Left forelimb (tissue), 1 donor: ENCODE measurements at regions not wholly inside any gene's neighbourhood (a gene's known extent, or its start where the extent isn't known, plus 50 kb on each side); places are given as distances from the start of the nearest gene placed in this dataset.
"Not testable (repeated sequence)": the region's sequence is repeated elsewhere in the genome, so short reads cannot be mapped to it uniquely, and the experiment has no call there.

ENCODE experiments used
- DNase-seq: peaks from one replicate; pipeline ENCODE4 v3.0.0-alpha.2; 2018; ENCODE audit warnings: low spot score

DNA sequence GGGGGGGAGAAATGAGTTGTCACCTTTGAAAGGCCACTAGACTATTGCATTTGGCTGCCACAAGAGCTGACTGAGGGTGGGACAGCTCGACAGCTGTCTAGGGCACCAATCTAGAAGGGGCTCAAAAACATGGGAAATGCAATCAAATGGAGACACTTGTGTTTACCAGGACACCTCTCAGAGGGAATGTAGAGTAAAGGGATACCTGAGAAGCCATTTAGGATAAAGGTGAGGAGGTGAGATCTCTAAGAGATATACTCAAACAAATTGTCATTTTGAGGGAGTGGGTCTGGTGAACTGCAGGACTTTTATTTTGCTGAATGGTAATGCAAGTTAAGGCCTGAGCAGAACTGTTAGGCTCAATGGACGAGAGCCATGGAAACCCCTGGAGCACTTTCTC lies 159.8 kb downstream of the DDX1 start:
- no peak for DNase-seq

- no peak for DNase-seq
Measured at GRCh38 chr2:15752552-15753232, 161.0 kb downstream of the DDX1 start.

- no peak for DNase-seq
Measured at GRCh38 chr2:15753233-15753798, 161.6 kb downstream of the DDX1 start.

GRCh38 chr2:15753811-15754702 lies 162.4 kb downstream of the DDX1 start:
- no peak for DNase-seq

GRCh38 chr2:15754703-15755099 lies 163.0 kb downstream of the DDX1 start:
- DNase-seq, result no peak

GRCh38 chr2:15755528-15755927 lies 163.9 kb downstream of the DDX1 start:
- no peak for DNase-seq

GRCh38 chr2:15756011-15756550 lies 164.4 kb downstream of the DDX1 start:
- no peak for DNase-seq

DNA sequence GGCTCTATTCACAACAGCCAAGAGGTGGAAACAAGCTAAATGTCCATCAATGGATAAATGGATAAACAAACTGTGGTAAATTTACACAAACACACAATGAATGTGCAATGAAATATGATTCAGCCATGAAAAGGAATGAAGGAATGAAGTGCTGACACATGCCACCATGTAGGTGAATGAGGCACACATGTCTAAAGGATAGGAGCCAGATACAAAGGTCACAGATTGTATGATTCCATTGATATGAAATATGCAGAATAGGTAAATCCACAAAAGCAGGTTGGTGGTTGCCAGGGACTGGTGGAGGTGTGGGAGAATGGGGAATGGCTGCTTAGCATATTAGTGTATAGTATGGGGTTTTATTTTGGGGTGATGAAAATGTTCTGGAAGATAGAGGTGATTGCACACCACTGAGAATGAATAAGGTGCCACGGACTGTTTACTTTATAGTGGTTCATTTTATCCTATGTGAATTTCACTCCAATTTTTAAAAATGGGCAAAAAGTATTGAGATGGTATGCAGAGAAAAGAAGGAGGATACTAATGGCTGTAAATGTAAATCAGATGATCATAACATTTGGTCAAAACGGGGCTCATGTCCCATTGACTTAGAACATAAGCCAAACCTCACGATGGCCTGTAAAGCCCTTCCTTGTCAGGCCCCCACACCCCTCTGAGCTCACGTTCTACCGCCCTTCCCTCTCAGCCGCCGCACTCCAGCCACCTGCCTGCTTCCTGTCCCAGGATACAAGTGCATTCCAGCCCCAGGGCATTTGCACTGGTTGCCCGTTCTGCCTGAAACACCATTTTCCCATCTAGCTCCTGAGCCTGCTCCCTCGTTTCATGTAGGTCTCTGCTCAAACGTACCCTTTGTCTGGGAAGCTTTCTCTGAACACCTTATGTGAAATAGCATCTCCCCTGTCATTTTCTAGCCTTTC lies 165.5 kb downstream of the DDX1 start:
- DNase-seq, result no peak

DNA sequence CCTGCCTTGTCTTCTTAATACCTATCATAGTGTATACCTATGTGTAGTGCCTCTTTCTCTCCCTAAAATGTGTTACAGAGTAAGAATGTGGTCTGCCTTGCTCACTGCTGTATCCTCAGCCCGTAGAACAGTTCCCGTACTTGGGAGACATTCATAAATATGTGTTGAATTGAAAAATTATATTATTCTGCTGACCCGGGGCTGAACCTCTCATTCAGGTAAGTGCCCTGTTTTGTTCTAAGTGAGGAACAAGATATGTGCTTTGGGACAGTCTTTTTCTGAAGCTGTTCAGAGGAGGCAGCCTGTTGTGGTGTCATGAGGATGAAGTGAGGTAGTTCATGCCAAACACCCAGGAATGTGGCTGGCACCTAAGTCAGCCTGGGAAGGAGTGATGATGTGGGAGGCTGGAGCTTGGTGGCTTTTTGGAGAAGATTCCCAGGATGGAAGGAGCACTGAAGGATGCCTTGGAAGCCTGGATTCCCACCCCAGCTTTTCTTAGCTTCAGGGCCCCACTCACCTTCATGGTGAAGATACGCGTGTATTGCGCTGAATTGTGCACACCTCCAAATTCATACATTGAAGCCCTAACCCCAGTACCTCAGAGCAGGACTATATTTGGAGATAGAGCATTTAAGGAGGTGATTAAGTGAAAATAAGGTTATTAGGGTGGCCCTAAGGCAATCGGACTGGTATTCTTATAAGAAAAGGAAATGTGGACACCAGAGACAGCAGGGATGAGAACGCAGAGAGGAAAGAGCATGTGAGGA lies 166.3 kb downstream of the DDX1 start:
- DNase-seq, result no peak

DNA sequence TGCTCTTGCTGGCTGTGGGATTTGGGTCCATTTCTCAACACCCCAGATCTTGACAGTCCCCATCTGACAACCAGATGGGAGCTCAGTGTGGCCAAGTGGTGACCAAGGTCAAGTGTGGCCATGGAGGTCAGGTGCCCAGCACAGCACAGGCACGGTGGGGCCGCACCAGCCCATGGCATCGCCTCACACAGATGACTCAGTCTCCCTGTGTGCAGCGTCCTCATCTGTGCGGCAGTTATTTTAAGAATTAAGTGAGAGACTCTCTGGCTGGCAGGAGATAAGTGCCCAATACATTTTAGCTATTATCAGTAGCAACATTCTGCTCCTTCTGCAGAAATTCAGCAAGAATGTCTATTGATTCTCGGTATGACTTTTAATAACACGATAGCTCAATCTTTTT lies 167.2 kb downstream of the DDX1 start:
- DNase-seq, result no peak

DNA sequence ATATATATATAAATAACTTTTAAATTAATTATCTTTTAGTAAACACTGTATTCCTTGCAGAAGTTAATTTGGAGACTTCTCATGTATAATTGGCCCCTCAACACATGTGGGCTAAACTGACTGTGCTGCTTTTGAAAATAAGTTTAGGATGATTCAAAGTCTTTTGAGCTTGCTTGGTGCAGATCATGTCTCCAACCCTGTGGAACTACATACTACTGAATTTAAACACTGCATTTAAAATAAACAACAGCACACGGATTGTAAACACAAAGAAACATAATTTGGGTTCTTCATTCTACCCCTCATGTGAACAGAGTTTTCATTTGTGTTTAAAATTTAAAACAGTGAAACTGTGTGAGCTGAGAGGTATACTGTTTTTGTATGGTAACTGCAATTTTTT lies 167.7 kb downstream of the DDX1 start:
- no peak for DNase-seq

DNA sequence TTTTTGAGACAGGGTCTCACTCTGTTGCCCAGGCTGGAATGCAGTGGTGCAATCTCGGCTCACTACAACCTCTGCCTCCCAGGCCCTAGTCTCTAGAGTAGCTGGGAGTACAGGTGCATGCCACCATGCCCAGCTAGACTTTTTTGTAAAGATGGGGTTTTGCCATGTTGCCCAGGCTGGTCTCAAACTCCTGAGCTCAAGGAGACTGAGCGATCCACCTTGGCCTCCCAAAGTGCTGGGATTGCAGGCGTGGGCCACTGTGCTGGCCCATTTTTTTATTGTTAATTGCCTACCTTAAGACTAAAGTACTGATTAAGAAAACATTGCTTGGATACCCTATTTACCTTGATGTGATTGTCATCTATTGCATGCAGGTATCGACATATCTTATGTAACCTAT lies 168.1 kb downstream of the DDX1 start:
- DNase-seq, result not testable (repeated sequence)

DNA sequence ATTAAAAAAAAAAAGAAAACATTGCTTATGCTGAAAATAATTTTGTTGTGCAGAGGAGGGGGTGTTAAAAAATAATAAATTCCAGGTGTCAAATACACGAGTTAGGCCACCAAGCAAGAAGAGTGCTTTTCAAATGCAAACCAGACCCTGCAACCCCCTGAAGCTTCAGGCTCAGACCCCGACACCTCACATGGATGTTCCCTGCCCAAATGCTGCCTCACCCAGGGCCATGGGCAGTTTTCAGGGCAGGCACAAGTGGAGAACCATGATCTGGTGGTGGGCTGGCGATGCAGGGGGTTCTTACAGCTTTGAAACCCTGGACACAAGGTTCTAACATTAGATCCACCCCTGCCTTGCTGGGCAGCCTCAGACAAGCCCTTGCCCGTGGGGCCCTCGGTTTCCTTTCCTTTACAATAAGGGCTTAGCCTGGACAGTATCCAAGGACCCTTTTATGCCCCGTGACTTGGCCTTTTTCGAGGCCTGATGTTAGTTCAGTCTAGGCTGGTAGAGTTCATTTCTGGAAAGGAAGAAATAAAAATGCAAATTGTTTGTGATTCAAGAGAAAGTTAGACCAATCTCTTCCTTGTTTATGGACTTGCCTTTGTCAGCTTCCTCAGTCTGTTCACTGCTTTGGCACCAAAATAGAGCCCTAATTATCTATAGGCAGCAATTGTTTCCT lies 168.7 kb downstream of the DDX1 start:
- no peak for DNase-seq

DNA sequence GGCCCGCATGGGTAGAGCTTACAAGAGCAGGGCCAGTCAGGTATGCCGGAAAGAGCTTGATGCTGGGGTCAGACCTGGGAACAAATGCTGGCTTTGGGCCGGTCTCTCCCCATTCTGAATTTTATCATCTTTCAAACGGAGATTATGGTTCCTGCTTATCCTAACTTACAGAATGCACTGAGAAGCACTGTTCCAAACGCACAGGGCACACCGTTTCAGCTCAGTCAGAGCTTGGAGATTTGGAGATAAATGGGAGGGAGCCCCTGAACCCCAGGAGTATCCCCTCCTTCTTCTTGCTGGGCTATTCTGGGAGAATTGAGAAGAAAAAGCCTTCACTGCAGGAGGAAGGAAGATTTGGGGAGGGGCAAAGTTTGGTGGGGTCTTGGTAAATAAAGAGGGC lies 169.4 kb downstream of the DDX1 start:
- DNase-seq, result no peak

DNA sequence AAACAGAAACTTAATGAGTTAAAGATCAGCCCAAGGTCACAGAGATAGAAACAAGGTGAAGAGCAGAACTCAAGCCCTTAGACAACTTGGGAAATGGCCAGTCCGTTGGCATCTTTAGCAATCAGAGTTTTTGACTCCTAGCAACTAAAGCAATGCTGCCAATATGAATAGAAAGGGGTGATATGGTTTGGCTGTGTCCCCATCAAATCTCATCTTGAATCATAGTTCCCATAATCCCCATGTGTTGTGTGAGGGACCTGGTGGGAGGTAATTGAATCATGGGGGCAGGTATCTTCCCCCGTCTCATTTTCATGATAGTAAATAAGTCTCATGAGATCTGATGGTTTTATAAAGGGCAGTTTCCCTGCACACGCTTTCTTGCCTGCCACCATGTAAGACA lies 170.2 kb downstream of the DDX1 start:
- DNase-seq, result no peak

DNA sequence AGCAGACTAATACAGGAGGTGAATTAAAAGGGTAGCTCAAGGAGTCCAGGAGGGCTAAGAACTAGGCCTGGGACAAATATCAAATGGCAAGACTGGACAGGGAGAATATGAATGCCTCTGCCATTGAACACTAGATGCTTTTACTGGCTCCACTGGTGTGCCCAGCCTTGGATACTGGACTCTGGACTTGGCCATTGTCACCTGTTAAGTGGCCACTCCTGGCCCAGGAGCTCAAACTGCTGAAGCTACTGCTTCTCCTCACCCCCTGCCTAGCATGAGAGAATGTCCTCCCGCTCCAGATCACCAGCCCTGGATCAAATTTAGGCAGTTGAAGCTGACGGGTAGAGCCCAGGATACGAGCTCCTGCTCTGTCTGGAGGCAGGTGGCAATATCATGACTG lies 170.8 kb downstream of the DDX1 start:
- DNase-seq, result no peak

- no peak for DNase-seq
Measured at GRCh38 chr2:15763106-15763821, 171.6 kb downstream of the DDX1 start.

- no peak for DNase-seq
Measured at GRCh38 chr2:15763822-15764682, 172.4 kb downstream of the DDX1 start.

DNA sequence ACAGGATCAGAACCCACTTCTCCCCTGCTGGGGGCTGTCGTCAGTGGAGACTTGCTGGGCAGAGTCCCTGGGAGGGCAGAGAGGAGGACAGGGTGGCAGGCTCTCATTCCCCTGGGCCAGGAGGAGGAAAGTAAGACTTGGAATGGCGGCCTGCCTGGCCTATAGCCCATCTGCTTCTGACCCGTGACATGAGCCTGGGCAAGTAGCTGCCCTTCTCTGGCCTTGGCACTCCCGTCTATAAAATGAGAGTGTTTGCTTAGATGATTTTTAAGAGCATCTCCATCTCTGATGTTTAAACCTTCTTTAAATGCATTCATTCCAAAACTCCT lies 173.0 kb downstream of the DDX1 start:
- DNase-seq, result peak; percentile 46
